GM20000 (cell line): ENCODE measurements at regions not wholly inside any gene's neighbourhood (a gene's known extent, or its start where the extent isn't known, plus 50 kb on each side); places are given as distances from the start of the nearest gene placed in this dataset.

Experiments used
- DNase-seq: peaks from one replicate; pipeline ENCODE4 v3.0.0; 2012; ENCODE audit warnings: low spot score
- TF ChIP-seq, protein P1 (sequence below): IDR thresholded peaks from 2 replicates; pipeline ENCODE4 v1.5.1; 2012; ENCODE audit warnings: mild to moderate bottlenecking, control low read depth; ENCODE audit errors: extremely low read depth, missing control alignments

DNA sequence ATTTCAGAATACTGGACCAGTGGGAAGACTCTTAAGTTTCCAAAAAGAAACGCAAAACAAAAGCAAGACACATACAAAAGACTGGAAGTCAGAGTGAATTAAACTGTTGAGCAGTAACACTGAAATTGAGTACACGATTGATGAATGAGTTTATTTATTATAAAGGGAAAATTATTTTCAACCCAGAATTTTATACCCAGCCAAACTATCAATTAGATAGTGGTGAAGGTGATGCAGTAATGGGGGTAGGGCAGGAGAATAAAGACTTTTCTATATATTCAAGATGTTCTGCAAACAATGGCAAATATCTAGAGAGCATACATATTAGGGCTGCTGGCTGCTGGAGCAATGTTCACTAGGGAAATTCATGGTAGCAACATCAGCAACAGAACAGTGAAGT is 143.7 kb upstream of the NPVF start:
- TF ChIP-seq, protein P1, sequence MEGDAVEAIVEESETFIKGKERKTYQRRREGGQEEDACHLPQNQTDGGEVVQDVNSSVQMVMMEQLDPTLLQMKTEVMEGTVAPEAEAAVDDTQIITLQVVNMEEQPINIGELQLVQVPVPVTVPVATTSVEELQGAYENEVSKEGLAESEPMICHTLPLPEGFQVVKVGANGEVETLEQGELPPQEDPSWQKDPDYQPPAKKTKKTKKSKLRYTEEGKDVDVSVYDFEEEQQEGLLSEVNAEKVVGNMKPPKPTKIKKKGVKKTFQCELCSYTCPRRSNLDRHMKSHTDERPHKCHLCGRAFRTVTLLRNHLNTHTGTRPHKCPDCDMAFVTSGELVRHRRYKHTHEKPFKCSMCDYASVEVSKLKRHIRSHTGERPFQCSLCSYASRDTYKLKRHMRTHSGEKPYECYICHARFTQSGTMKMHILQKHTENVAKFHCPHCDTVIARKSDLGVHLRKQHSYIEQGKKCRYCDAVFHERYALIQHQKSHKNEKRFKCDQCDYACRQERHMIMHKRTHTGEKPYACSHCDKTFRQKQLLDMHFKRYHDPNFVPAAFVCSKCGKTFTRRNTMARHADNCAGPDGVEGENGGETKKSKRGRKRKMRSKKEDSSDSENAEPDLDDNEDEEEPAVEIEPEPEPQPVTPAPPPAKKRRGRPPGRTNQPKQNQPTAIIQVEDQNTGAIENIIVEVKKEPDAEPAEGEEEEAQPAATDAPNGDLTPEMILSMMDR: no peak
- DNase-seq: no peak

DNA sequence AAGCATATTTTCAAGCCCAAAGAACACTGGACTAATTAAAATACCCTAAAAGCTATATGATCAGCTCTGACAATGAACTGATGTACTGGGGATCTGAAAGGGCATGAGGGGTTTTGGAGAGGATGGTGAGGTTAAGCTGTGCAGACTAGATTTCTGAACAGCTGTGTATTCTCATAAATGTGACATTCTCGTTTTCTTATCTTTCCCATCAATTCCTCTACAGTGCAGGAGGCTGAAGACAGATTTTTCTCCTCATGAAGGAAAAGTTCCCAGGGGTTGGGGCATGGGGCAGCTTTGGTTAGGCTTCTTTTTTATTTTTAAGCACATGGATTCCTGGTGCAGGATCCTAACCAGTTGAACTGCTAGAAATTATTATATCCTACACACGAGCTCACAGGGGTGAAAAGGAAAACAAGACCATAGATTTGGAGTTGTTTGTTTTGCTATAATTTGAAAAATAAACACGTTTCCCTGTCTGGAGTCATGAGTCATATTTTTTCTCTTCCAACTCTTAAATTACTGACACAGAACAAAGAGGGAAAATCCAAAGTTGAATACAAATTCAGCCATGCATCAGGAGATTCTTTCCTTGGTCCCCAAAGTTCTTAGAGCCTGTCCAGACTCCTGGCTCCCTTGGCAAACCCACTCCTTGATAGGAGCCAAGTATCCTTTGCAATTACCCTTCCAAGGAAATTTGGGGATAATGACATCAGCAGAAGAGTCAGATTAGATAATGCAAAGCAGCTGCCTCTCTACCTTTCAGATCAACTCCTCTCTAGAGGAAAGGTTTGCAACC is 147.7 kb upstream of the NPVF start:
- no peak for DNase-seq
- TF ChIP-seq, protein P1: no peak

DNA sequence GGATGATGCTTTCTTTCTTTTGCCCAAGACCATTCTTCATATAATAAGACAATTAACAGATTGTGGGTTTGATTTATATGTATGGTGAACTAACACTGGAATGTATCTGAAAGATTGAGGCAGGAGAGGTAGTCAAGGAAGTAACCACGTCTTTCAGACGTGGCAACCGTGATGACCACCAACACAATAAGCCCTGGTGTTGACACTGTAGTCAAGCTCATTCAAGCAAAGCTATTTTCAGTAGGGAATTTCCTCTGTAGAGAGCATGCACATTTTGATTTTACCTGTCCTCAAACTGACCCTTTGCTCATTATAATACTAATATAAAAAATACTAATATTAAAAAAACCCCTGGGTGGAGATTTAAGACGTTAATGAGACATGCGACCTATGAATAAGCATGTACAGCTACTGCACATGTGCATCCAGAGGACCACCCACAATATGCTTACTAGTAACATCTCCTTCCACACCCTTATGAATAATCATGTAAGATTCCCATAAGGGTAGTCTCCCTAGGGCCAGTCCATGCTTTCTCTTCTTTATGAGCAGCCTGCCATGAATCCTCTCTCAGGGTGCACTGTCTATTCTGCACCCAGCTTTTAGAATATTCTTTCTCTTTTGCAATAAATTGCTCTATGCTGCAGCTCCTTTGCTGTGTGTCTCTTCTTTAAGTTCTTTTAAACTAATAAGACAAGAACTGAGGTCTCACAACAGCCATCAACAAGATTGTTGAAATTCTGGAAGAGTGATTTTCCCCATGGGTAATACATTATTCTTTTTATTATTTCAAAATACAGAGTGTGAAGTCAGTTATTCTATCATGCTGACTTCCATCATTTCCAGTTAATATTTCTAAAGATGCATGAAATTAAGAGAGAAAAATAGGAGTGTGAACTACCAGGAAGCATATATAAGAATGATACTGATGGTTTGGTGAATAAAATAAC is 151.3 kb upstream of the NPVF start:
- DNase-seq: no peak
- TF ChIP-seq, protein P1: no peak

DNA sequence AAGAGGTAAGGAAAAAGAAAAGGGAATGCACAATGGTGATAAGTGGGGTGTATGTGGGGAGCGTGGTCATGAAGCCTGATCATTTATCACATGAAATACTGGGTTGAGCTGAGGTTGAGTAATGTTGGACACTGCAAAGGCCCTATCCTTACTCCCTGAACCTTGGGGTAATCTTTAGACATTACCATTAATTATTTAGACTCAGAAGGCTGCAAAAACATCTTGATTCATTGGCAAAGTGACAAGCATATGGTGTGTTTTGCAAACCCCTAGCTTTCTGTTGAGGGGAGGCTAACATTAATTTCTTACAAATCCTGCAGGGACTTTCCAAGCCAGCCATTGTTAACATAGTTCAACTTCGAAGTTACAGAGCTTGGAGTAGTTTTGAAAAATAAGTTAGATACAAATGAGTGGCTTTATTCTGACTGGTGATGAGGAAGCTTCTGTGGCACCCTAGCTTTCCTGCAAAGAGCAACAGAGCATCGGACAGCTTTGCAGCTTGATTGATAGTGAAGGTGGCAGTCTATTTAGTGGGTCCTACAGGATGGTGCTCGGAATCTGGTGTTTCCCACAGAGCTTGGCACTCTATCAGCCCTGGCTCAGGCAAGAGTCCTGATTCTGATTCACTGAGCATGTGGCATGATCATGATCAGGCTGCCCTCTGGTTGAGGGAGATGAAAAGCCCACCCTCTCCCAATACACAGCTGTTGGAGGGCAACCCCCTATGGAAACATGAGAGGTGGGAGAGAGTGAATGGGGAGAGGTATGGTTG is 153.7 kb upstream of the NPVF start:
- no peak for DNase-seq
- TF ChIP-seq, protein P1: no peak

DNA sequence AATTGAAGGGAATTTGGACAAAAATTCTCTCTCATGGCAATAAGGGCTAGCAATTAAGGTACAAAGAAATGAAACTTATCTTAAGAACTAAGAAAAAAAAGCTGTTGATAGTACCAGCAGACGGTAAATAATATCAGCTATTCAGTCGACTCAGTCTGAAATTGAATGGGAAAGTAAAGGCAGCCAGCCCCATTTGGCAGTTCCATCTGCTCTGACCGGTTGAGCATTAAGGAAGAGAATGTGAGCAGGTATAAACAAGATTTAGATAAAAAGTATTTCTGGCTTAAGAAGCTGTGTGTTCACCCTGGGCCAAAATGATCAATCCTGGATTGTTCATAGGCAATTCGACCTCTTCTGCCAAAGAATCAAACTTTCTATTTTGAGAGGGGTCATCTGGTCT is 154.6 kb upstream of the NPVF start:
- DNase-seq: no peak
- TF ChIP-seq, protein P1: no peak

DNA sequence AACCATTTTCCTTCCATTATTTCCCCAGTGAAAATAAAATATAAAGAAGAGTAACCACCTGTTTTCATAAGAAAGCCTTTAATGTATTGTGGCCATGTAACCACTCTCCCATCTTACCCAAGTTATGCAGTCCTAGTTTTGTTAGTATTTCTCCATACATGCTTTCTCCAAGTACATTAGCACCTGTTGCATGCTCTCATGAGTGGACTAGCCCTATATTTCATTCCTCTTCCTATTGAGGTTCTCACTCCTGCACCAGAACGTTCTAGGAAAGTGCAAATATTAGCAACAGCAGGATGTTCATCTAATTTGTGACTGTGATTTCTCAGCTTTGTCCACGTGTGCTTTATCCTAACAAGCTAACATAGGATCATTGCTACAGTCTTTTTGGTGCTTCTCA is 155.1 kb upstream of the NPVF start:
- DNase-seq: no peak
- TF ChIP-seq, protein P1: no peak
